Heart left ventricle (tissue), 16 donors: ENCODE measurements at regions not wholly inside any gene's neighbourhood (a gene's known extent, or its start where the extent isn't known, plus 50 kb on each side); places are given as distances from the start of the nearest gene placed in this dataset.

ENCODE experiments used
- ATAC-seq, 4 donors: fragments of 200-7000 bp; cut with Tn5 transposase; one replicate each; pipeline ENCODE4 v1.9.1; 2020 to 2022; ENCODE audit warnings: moderate library complexity in 4 of 4, mild to moderate bottlenecking in 3 of 4, moderate number of reproducible peaks in 1 of 4
- DNase-seq, 5 donors: peaks; one replicate each; pipeline ENCODE4 v3.0.0-alpha.2; 2020
- H3K27ac ChIP-seq, 12 donors: fragments of 200-600 bp; sonication (generic) in 4 of 12; one replicate each; pipeline versions ENCODE4 v1.5.0 to v1.8.0; 2016 to 2022; ENCODE audit warnings: mild to moderate bottlenecking in 2 of 12
- H3K27me3 ChIP-seq, 9 donors: fragments of 200-600 bp; sonication (generic) in 2 of 9; one replicate each; pipeline versions ENCODE4 v1.5.1 to v1.8.0; 2016 to 2022; ENCODE audit warnings: mild to moderate bottlenecking in 3 of 9
- H3K36me3 ChIP-seq, 9 donors: fragments of 200-600 bp; sonication (generic) in 2 of 9; one replicate each; pipeline versions ENCODE4 v1.5.0 to v1.8.0; 2018 to 2022; ENCODE audit warnings: mild to moderate bottlenecking in 2 of 9
- H3K4me1 ChIP-seq, 12 donors: fragments of 200-600 bp; sonication (generic) in 4 of 12; one replicate each; pipeline versions ENCODE4 v1.5.0 to v1.8.0; 2016 to 2022; ENCODE audit warnings: mild to moderate bottlenecking in 3 of 12
- H3K4me3 ChIP-seq, 12 donors: fragments of 200-600 bp; sonication (generic) in 4 of 12; one replicate each; pipeline versions ENCODE4 v1.5.0 to v1.8.0; 2017 to 2022; ENCODE audit warnings: mild to moderate bottlenecking in 9 of 12, moderate library complexity in 4 of 12
- H3K9me3 ChIP-seq, 12 donors: fragments of 200-600 bp; sonication (generic) in 4 of 12; one replicate each; pipeline versions ENCODE4 v1.5.0 to v1.8.0; 2016 to 2022; ENCODE audit warnings: mild to moderate bottlenecking in 1 of 12
- POLR2A ChIP-seq, 2 donors: fragments of 450-650 bp; IDR thresholded peaks; one replicate each; pipeline ENCODE4 v1.6.1; 2017; ENCODE audit warnings: antibody characterized with exemption in 2 of 2, mild to moderate bottlenecking in 2 of 2, moderate library complexity in 2 of 2
- WGBS, 4 donors: extraction: QIAGEN DNeasy Blood & Tissue Kit in 2 of 4; methylation state at CpG; one replicate each; pipeline versions ENCODE4 v1.1.5 to v1.1.7; 2013 to 2018; 5-methylcytosine and 5-hydroxymethylcytosine counted together
- intact Hi-C, 10 donors: fragments of 100-400 bp; cut with DNase I; formaldehyde crosslinking; loops; one replicate each; pipeline versions ENCODE4 v1.11.1 to v1.14.2; 2022
- TF ChIP-seq, protein P1 (sequence below), 12 donors: fragments of 200-600 bp; sonication (generic) in 4 of 12; IDR thresholded peaks; one replicate each; pipeline versions ENCODE4 v1.5.0 to v1.8.0; 2018 to 2022; ENCODE audit warnings: antibody characterized with exemption in 12 of 12, mild to moderate bottlenecking in 5 of 12
- donor health status: ischemic (EF 13 %, LVEDD 7.1; RV severe dilation, severe dysfunction).
- donor health status: healthy with polysubstance abuse.
- donor health status: DM: no; HTN: yes; CAD: no.
- donor health status: DM: no; HTN: no; CAD: no.
- donor health status: ischemic (EF 25% LVEDD 6.9; RV normal size, moderate dysfunction).
- donor health status: ischemic (EF 25% LVEDD 5.7; RV mildly dilated, moderate dysfunction).
- donor health status: healthy.
- donor health status: DM: yes; HTN: yes; CAD: no.
- donor health status: ischemic (EF 35%, LVEDD 5.7; RV mildly dilated, moderate dysfunction).
- donor health status: nonischemic (EF 11% LVEDD 7.7; RV severe dilation, severe dysfunction).
- donor health status: DM: yes; HTN: yes; CAD: no.
- donor health status: PGD.
- donor health status: ischemic (EF 29% LVEDD 5.4; RV normal size, mild dysfunction).
- donor health status: nonischemic (EF 23%, LVEDD 6.1; RV moderate dilation, normal function).

DNA sequence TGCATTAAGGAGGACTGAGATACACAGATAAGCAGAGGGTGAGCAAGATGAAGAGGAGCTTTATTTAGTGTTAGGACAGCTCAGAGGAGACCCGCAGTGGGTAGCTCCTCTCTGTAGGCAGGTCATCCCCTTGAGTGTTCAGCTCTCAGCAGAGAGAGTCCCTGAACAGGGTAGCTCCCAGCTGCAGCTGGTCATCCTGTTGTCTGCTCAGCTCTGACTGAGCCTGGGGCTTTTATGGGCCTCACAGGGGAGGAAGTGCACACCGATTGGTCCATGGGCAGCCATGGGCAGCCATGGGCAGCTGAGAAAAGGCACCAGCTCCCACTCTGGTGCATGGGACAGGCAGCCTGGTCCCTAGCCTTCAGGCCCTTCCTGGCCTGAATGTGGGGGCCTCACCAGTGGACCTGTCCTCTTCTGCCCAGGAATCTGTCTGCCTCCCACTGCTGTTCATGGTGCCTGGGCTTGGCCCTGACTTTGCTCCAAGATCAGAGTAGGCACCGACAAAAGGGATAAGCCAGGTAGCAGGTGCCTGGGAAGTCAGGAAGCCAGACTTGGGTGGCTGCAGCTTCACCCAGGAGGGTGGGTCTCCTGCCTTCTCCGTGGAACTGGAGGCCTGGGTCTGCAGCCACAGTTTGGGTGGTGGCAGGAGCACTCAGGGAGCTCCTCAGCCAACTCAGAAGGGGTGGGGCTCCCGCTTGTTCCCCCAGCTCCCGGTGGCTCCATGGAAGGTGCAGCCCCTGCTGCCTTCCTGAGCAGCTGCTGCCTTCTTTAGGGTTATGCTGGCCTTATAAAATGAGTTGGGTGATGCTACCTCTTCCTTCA, 54.7 kb downstream of the MYEOV start:
- DNase-seq: no peak
- no peak for ATAC-seq

DNA sequence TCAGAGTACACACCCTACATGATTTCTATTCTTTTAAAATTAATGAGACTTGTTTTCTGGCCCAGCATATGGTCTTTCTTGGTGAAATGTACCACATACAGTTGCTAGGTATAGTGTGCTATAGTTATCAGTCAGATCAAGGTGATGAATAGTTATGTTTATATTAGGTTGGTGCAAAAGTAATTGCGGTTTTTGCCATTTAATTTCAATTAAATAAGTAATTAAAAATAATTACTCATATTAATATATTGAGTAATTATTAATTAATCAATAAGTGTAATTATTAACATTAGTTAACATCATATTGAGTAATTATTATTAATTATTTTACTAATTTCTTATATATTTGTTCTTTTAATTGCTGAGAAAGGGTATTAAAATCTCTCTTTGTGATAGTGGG, 56.1 kb downstream of the MYEOV start:
- intact Hi-C loops: no loop called here
- DNase-seq: no peak
- WGBS, 4 donors: 89 to 97% (median 92%) methylated on average over 1 of the region's 1 CpG
- H3K27ac ChIP-seq: no peak overlapping the region
- no peak overlapping the region for H3K4me3 ChIP-seq
- TF ChIP-seq POLR2A (IDR thresholded peaks at IDR 0.05): no peak
- TF ChIP-seq, protein P1, sequence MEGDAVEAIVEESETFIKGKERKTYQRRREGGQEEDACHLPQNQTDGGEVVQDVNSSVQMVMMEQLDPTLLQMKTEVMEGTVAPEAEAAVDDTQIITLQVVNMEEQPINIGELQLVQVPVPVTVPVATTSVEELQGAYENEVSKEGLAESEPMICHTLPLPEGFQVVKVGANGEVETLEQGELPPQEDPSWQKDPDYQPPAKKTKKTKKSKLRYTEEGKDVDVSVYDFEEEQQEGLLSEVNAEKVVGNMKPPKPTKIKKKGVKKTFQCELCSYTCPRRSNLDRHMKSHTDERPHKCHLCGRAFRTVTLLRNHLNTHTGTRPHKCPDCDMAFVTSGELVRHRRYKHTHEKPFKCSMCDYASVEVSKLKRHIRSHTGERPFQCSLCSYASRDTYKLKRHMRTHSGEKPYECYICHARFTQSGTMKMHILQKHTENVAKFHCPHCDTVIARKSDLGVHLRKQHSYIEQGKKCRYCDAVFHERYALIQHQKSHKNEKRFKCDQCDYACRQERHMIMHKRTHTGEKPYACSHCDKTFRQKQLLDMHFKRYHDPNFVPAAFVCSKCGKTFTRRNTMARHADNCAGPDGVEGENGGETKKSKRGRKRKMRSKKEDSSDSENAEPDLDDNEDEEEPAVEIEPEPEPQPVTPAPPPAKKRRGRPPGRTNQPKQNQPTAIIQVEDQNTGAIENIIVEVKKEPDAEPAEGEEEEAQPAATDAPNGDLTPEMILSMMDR (IDR thresholded peaks at IDR 0.05): no peak
- H3K27me3 ChIP-seq: no peaks in the 10 kb centered on the region
- no peak for ATAC-seq
- H3K36me3 ChIP-seq: no peaks in the 10 kb centered on the region
- H3K4me1 ChIP-seq: peaks cover 0 to 9% (median 0%) of the 10 kb centered on the region in 12 donors
- H3K9me3 ChIP-seq: peaks cover 0 to 5% (median 0%) of the 10 kb centered on the region in 12 donors

More for the DNA sequence above, 54.7 kb downstream of the MYEOV start:
- intact Hi-C loops: no loop called here
- H3K9me3 ChIP-seq: peaks cover 0 to 5% (median 0%) of the 10 kb centered on the region in 12 donors
- TF ChIP-seq, protein P1 (IDR thresholded peaks at IDR 0.05): no peak
- no peak for TF ChIP-seq POLR2A (IDR thresholded peaks at IDR 0.05)
- WGBS, 4 donors: 85 to 98% (median 90%) methylated on average over 3 to 6 of the region's 6 CpGs
- H3K27me3 ChIP-seq: no peaks in the 10 kb centered on the region
- H3K36me3 ChIP-seq: no peaks in the 10 kb centered on the region
- no peak overlapping the region for H3K27ac ChIP-seq
- H3K4me3 ChIP-seq: no peak overlapping the region
- peaks cover 0 to 9% (median 0%) of the 10 kb centered on the region in 12 donors for H3K4me1 ChIP-seq

DNA sequence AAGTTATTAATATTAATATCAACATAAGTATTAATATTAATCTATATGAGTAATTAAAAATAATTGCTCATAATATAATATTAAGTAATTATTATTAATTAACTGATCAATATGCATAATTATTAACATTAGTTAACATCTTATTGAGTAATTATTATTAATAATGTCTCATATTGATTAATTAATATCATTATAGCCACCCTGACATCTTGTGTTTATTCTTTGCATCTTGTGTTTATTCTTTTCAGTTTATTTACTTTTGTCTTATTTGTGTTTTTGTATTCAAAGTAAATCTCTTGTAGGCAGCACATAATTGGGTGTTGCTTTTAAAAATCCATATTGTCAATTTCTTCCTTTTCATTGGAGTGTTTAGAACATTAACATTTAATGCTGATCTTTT, 56.6 kb downstream of the MYEOV start:
- no peak for ATAC-seq
- intact Hi-C loops: no loop called here
- TF ChIP-seq, protein P1 (IDR thresholded peaks at IDR 0.05): no peak
- TF ChIP-seq POLR2A (IDR thresholded peaks at IDR 0.05): no peak
- no peak overlapping the region for H3K27ac ChIP-seq
- H3K27me3 ChIP-seq: no peaks in the 10 kb centered on the region
- H3K4me1 ChIP-seq: peaks cover 0 to 9% (median 0%) of the 10 kb centered on the region in 12 donors
- H3K4me3 ChIP-seq: no peak overlapping the region
- no peak for DNase-seq
- H3K36me3 ChIP-seq: no peaks in the 10 kb centered on the region
- H3K9me3 ChIP-seq: peaks cover 0 to 5% (median 0%) of the 10 kb centered on the region in 12 donors

DNA sequence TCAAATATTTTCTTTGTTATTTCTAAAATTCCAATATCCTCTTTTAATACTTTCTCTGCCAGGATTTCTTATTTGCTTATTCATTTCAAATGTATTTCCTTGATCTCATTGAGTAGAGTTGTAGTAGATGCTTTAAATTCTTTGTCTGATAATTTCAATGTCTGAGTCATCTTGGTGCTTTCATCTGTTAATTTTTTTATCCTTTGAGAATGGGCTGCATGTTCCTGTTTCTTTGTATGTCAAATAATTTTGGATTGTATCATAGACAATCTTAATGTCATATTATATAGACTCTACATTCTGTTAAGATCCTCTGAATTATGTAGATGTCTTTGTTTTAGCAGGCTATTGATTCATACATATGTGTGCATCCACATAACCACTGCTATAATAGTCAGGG, 57.5 kb downstream of the MYEOV start:
- TF ChIP-seq POLR2A (IDR thresholded peaks at IDR 0.05): no peak
- TF ChIP-seq, protein P1 (IDR thresholded peaks at IDR 0.05): no peak
- ATAC-seq (no peak), DNase-seq (no peak)
- Histone ChIP-seq H3K4me3 (no peak overlapping the region), H3K36me3 (no peaks in the 10 kb centered on the region), H3K9me3 (peaks cover 0 to 5% (median 0%) of the 10 kb centered on the region in 12 donors), H3K27me3 (no peaks in the 10 kb centered on the region), H3K4me1 (peaks cover 0 to 9% (median 0%) of the 10 kb centered on the region in 12 donors), H3K27ac (no peak overlapping the region)
- intact Hi-C loops: no loop called here
